Panc1 (cell line): ENCODE measurements at regions not wholly inside any gene's neighbourhood (a gene's known extent, or its start where the extent isn't known, plus 50 kb on each side); places are given as distances from the start of the nearest gene placed in this dataset.

Experiments used
- POLR2AphosphoS5 ChIP-seq: IDR thresholded peaks from 2 replicates; pipeline ENCODE4 v1.6.1; 2012; ENCODE audit warnings: mild to moderate bottlenecking, low read depth, low read length, moderate library complexity
- REST ChIP-seq, 2 experiments: IDR thresholded peaks; 2 replicates each; pipeline ENCODE4 v1.6.1; 2011 to 2012; ENCODE audit warnings: low read depth in 2 of 2, control low read depth in 1 of 2, low read length in 1 of 2, mild to moderate bottlenecking in 1 of 2, moderate library complexity in 1 of 2; ENCODE audit not compliant: insufficient read depth in 1 of 2
- SIN3A ChIP-seq: IDR thresholded peaks from 2 replicates; pipeline ENCODE4 v1.6.1; 2012; ENCODE audit warnings: low read depth, mild to moderate bottlenecking, low read length, moderate library complexity, borderline replicate concordance; ENCODE audit not compliant: insufficient read depth
- TCF7L2 ChIP-seq: IDR thresholded peaks from 2 replicates; pipeline ENCODE4 v1.6.1; 2011; ENCODE audit warnings: mild to moderate bottlenecking, low read depth, low read length, inconsistent platforms
- TF ChIP-seq, protein P1 (sequence below): fragments of 450-650 bp; IDR thresholded peaks from 2 replicates; pipeline ENCODE4 v1.5.1; 2017; ENCODE audit warnings: mild to moderate bottlenecking

DNA sequence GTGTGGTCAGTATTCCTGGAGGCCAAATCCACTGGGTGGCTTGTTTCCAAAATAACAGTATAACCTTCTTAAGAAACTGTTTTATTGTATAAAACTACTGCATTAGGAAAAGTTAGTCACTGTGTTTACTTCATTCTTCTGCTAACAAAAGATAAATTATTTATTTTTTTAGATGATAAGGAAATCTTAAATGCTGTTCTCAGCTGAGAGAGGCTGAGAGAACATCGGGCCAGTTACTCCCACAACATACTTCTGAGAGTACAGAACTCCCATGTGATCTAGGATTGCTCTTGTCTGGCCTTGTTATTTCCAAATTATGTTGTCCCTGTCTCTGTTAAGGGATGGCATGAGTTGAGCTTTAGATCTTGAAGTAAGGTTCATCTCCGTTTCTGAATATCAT, 96.7 kb upstream of the CXADR start:
- TF ChIP-seq, protein P1, sequence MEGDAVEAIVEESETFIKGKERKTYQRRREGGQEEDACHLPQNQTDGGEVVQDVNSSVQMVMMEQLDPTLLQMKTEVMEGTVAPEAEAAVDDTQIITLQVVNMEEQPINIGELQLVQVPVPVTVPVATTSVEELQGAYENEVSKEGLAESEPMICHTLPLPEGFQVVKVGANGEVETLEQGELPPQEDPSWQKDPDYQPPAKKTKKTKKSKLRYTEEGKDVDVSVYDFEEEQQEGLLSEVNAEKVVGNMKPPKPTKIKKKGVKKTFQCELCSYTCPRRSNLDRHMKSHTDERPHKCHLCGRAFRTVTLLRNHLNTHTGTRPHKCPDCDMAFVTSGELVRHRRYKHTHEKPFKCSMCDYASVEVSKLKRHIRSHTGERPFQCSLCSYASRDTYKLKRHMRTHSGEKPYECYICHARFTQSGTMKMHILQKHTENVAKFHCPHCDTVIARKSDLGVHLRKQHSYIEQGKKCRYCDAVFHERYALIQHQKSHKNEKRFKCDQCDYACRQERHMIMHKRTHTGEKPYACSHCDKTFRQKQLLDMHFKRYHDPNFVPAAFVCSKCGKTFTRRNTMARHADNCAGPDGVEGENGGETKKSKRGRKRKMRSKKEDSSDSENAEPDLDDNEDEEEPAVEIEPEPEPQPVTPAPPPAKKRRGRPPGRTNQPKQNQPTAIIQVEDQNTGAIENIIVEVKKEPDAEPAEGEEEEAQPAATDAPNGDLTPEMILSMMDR = no peak
- no peak for TF ChIP-seq REST (IDR thresholded peaks at IDR 0.05; ENCODE audit: insufficient read depth in 1 of 2, low read depth in 2 of 2, low read length in 1 of 2)
- TF ChIP-seq TCF7L2 = no peak
- no peak for TF ChIP-seq SIN3A
- no peak for TF ChIP-seq POLR2AphosphoS5
